ENCODE measurements at regions not wholly inside any gene's neighbourhood (a gene's known extent, or its start where the extent isn't known, plus 50 kb on each side); places are given as distances from the start of the nearest gene placed in this dataset.
"Not testable (repeated sequence)": the region's sequence is repeated elsewhere in the genome, so short reads cannot be mapped to it uniquely, and the experiment has no call there.

DNA sequence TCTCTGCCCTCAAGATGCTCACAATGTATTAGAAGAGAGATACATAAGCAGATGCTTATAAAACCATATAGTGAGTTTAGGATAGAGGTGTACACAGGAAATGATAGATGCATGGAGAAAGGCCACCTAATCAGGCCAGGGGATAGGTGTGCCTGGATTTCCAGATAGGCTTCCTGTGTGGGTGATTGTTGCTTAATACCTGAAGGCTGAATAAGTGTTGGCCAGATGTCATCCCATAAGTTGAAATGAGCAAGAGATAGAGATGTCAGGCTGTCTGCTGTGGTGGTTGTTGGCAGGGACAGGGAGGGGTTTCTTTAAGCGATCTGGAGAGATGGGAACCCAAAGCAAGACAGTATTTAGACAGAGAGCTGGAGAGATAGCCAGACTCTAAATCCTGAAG lies 109.8 kb upstream of the SGK1 start:
- DNase-seq (ENCODE audit: low read depth, low spot score), result no peak
- H3K27ac ChIP-seq, result peak overlapping the region; percentile 38

DNA sequence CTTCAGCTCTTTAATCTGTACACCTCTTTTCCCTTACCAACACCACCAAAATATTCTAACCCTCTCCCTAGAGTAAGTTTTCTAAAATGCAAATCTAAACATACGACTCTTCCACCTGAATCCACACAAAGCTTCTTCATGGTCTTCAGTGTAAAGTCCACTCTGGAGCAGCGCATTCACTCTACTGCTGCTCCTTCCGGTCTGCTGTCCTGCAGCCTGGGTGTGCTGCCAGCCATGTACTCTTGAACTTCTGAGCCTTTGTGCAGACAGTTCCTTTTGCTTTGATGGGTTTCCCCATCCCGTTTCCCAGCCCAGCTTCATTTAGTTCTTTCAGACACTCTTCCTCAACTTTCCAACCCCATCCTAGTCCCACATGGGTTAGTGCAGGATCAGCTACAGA lies 108.7 kb upstream of the SGK1 start:
- no peak overlapping the region for H3K27ac ChIP-seq
- no peak for DNase-seq (ENCODE audit: low read depth, low spot score)

DNA sequence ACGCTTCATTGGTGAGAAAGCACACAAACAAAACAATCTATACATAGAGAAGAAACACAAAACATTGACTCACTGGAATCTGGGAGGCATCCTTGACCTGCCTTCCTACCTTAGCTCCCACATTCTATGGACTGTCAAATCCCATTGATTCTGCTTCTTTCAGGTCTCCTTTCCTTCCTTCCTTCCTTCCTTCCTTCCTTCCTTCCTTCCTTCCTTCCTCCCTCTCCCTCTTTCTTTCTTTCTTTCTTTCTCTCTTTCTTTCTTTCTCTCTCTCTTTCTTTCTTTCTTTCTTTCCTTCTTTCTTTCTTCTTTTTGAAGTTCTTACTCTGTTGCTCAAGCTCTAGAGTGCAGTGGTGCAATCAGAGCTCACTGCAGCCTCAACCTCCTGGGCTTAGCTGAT lies 108.0 kb upstream of the SGK1 start:
- peak overlapping the region; percentile 92 for H3K27ac ChIP-seq
- not testable (repeated sequence) for DNase-seq (ENCODE audit: low read depth, low spot score)

DNA sequence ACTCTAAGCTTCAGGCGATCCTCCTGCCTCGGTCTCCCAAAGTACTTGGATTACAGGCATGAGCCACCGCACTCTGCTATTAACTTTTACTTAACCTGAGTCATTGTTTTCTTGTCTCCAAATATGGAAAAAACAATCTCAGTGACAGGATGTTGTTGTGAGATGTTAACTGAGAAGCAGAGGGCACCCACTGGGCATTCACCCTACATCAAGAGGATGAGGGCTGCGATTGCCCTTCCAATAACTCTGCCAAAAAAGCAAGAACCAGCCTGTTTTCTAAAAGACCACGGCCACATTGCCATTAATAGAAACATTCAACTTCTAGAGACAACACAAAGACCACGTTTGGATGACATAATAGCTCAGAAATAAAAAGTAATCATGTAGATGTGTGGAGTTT lies 107.6 kb upstream of the SGK1 start:
- DNase-seq (ENCODE audit: low read depth, low spot score), result no peak
- peak overlapping the region; percentile 92 for H3K27ac ChIP-seq

DNA sequence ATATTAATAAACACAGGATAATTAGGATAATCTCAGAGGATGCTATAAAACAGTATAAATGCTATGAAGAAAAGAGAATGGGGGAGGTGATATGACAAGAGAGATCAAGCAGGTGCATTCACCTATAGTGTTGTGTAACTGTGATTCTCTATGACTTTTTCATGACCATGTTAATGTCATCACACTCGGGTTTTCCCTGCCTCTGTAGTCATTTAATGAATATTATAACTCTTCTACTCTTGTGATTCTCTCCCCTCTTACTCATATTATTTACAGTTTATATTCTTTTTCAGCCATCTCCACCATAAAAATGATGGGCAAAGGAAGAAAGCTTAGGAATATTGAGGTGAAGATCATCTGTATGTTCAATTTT lies 106.9 kb upstream of the SGK1 start:
- peak overlapping the region; percentile 92 for H3K27ac ChIP-seq
- DNase-seq (ENCODE audit: low read depth, low spot score), result no peak

DNA sequence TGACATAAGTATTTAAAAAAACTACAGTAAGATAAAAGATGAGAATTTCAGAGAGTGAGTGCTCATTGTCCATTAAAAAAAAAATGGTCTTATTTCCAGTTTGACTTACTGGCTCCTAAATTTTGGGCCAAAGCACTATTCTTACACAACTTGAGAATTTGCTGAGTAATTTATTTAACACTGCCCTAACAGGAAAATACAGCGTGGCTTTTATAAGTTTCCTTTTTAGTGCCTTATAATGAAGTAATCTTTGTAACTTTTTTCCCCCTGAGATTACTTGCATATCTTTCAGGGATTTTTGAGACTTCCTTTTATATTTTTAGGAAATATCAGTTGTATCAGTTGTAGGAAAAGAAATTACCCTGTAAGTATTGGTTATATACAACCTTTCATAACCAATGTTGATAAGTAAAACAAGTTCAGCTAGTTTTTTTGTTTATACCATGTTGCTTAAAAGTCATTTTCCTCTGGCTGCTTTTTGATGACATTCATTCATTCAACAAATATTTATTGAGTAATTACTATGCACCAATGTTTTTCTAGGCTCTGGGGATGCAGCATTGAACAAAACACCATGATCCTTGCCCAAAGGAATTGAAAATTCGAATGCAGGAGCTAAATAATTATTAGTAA lies 106.4 kb upstream of the SGK1 start:
- DNase-seq (ENCODE audit: low read depth, low spot score), result no peak
- peak overlapping the region; percentile 92 for H3K27ac ChIP-seq

DNA sequence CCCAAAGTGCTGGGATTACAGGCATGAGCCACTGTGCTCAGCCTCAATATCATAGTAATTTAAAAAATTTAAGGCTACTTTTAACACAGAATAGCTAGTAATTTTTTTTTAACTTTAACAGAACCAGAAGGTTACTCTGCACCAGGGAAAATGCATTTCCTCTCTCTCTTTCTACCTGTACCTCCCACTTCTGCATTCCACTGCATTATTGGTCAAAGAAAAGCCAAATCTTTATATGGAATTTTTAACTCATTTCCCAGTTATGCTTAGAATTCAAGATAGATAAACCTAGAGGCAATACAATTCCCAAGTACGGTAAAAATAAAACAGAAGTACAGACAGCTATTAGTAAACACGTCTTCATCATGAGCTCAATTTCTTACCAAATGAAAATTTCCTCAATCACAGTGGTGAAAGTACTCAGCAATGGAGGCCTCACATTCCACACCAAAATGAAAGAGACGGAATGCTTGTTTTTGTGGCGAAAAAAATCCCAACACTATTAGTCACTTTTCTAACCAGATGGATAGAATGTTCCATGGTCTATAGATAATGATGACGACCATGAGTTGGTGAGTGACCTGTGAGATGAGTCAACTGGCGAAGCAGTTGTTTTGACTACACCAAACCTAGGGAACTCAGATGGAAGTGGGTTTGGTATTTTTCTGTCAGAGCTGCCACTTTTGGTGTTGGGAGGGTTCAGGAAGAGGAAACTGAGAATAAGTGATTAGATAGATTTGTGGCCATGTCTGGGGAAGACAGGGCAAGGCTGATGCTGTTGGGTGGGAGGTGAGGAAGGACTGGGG lies 104.7 kb upstream of the SGK1 start:
- peak; percentile 82 for DNase-seq (ENCODE audit: low read depth, low spot score)
- peak overlapping the region; percentile 92 for H3K27ac ChIP-seq

DNA sequence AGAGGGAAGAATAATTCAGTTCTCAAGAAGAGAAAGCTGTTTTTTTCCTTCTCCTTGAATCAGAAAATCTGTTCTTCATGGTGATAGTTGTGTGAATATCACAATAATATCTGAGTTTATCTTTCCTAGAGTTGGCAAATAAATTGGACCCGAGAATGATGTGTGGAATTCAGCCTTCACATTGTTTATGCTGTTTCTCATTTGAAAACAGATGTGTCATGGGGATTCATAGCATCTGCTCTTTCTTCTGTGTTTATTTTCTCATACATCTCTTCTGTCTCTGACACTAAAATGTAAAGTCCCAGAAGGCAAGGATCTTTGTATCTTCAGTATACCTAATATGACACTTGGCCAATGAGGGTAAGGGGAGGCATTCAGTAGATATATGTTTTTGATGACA lies 103.6 kb upstream of the SGK1 start:
- peak overlapping the region; percentile 92 for H3K27ac ChIP-seq
- DNase-seq (ENCODE audit: low read depth, low spot score), result no peak

DNA sequence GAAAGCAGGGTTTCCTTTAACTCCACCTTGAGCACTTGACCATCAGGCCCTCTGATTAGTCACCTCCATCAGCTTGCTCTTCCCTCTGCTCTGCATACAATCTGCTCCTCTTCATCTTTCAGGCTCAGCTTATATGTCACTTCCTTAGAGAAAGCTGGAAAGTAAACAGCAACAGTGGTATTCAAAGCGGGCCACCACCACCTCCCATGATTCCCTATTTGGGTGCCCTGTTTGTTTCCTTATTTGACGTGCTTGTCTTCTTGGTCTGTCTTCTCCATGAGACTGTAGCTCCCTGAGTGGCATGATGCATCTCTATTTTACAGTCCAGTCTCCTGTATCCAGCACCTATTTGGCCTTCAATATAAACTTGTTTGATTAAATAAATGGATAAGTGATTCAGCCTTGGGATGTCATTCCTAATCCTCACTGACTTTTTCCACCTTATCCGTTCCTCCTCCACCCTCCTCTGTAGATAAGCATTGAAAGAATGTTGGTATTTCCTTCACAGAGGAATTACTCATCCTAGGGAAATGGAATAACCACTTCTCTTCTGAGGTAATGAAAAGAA lies 102.8 kb upstream of the SGK1 start:
- peak overlapping the region; percentile 92 for H3K27ac ChIP-seq
- no peak for DNase-seq (ENCODE audit: low read depth, low spot score)

DNA sequence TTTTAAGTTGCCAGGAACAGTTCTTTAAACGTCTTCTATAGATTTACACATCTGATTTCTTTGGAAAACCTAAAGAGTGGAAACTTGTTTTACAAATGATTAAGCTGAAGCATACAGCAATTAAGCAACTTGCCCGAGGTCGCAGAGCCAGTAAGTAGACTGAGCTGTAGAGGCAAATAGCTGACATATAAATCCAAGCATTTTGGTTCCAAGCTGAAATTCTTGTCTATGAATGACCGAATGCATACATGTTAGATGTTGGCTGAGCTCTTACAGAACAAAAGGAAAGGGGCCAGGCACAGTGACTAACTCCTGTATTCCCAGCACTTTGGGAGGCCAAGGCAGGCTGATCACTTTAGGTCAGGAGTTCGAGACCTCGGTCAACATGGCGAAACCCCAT lies 101.8 kb upstream of the SGK1 start:
- DNase-seq (ENCODE audit: low read depth, low spot score), result no peak

DNA sequence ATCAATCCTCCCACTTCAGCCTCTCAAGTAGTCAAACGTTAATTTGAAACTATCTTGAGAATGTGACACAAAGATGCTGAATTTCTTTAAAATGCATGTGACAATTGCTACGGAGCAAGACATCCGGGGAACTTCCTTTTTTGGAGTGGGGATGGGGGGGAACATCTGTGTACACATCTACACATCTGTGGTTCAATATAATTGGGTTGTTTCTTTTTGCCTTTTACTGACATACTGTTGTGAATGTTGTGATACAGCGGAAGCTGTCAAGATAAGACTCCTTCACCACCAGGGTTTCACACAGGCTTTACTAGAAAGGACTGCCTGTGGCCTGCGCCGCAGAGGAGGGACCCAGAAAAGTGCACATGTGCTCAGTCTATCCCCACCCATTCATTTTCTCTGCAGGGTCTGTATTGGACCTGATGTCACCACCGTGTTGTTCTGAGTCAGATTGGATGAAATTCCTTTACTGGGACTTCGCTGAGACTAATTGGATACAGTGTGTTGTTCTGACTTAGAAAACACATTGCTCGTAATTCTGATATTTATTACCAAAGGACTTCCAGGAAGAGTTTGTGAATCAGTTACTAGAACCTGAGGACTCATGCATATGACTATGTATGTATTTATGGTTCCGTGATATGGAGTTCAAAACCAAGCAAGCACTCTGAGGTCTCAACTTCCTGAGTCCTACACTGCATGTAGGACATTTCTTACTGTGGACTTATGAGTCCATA lies 98.7 kb upstream of the SGK1 start:
- no peak overlapping the region for H3K27ac ChIP-seq
- no peak for DNase-seq (ENCODE audit: low read depth, low spot score)

More for the DNA sequence above, 101.8 kb upstream of the SGK1 start:
- peak overlapping the region; percentile 92 for H3K27ac ChIP-seq

DNA sequence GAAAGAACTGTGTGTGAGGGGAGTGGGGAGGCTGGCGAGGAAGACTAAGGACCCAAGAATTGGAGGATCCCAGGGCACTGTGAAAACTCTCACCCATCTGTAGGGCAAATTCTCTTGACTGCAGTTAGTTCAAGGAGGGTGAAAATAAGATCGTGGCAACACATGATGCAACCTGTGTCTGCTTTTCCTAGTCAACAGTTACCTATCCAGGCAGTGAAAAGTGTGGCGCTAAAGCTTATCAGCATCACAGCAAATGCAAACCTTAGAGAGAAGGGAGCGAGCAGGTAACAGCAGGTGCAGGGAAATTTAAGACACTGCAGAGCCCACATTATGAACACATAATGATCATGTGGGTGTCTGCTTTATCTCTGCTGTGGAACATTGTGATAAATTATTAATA lies 97.7 kb upstream of the SGK1 start:
- no peak for DNase-seq (ENCODE audit: low read depth, low spot score)
- no peak overlapping the region for H3K27ac ChIP-seq

DNA sequence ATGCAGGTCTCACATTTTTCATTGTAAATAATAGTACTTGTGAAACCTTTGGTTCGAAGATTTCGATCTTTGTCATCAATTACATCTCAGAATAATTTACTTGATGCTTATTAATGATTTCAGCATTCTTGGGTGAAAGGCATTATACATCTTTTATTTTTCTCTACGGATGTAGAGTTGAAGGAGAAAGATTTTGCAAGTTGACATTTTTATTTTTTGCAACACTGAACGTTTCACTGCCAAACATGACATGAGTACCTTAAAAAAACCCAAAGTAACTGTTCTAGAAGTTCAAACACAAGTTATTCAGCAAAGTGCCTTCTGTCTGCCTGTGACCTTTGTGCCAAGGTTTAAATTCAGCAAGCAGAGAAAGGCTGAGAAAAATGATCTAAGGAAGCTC lies 97.3 kb upstream of the SGK1 start:
- H3K27ac ChIP-seq, result no peak overlapping the region

DNA sequence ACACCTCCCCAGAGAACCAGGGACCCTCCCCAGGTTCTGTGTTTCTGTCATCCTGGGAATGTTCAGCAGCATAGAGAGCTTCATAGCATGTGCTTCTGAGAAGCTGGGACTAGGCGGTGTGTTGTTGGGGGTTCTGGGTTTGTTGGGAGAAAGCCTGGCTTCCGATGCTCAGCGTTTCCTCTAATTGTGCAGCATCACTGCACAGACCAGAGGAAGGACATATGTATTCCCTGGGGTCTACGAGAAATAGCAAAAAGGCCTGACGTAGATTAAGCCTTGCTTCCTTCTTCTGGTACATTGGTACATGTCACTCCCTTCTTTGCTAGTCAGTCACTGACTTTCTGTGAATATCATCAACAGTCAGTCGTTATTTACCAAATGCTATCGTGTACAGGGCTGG lies 96.9 kb upstream of the SGK1 start:
- DNase-seq (ENCODE audit: low read depth, low spot score), result no peak
- H3K27ac ChIP-seq, result no peak overlapping the region

More for the DNA sequence above, 97.3 kb upstream of the SGK1 start:
- no peak for DNase-seq (ENCODE audit: low read depth, low spot score)

DNA sequence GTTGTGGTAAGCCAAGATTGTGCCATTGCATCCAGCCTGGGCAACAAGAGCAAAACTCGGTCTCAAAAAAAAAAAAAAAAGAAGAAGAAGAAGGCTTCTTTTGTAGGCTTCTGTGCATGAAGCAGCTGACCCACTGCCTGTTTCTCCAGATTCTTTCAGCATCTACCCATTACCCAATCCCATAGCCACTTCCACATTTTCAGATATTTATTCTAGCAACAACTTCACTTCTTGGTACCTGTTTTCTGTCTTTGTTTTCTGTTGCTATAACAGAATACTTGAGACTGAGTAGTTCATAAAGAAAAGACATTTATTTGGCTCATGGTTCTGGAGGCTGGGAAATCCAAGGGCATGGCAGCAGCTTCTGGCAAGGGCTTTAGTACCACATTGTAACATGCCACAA lies 95.3 kb upstream of the SGK1 start:
- no peak for DNase-seq (ENCODE audit: low read depth, low spot score)
- H3K27ac ChIP-seq, result no peak overlapping the region

DNA sequence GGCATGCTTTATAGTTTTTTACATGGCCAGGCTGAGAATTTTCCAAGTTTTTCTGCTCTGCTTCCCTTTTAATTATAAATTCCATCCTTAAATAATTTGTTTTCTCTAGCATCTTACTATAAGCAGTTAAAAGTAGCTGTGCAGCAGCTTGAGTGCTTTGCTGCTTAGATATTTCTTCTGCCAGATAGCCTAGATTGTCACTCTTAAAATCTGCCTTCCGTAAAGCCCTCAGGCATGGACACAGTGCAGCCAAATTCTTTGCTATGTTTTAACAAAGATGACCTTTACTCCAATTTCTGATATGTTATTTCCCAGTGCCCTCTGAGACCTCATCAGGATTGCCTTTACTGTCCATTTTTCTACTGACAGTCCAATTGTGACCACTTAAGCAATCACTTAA lies 92.6 kb upstream of the SGK1 start:
- DNase-seq (ENCODE audit: low read depth, low spot score), result no peak
- H3K27ac ChIP-seq, result no peak overlapping the region

DNA sequence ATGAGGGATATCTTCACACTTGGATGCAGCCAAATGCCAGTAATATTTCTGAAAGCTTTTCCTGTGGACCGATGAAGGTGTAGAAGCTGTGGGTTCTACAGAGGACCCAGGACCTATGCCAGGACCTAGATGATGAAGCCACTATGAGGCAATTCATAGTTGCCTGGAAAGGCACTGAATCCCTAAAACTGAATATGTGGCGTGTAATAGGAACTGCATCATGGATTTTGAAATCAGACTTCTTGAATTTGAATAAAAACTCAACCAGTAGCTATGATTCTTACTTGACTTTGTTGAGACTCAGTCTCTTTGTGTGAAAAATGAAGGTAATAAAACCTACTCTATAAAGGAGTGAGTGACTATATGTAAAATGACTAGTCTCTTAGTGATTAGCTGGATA lies 89.9 kb upstream of the SGK1 start:
- H3K27ac ChIP-seq, result no peak overlapping the region
- no peak for DNase-seq (ENCODE audit: low read depth, low spot score)

DNA sequence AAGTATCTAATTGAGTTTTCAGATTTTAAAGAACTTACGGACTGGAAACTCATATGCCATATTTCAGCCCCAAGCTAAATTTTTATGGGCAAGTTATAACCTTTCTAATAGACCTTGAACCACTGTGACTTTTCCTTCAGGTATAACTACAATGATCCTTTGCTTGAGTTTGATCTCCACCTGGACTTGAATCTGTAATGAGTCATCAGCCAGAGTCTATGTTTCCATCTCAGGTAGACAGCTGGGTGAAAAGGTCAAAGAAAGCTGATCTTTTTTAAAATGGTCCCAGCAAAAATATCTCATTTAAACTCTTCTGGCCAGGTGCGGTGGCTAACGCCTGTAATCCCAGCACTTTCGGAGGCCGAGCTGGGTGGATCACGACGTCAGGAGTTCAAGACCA lies 88.4 kb upstream of the SGK1 start:
- no peak overlapping the region for H3K27ac ChIP-seq
- DNase-seq (ENCODE audit: low read depth, low spot score), result no peak

DNA sequence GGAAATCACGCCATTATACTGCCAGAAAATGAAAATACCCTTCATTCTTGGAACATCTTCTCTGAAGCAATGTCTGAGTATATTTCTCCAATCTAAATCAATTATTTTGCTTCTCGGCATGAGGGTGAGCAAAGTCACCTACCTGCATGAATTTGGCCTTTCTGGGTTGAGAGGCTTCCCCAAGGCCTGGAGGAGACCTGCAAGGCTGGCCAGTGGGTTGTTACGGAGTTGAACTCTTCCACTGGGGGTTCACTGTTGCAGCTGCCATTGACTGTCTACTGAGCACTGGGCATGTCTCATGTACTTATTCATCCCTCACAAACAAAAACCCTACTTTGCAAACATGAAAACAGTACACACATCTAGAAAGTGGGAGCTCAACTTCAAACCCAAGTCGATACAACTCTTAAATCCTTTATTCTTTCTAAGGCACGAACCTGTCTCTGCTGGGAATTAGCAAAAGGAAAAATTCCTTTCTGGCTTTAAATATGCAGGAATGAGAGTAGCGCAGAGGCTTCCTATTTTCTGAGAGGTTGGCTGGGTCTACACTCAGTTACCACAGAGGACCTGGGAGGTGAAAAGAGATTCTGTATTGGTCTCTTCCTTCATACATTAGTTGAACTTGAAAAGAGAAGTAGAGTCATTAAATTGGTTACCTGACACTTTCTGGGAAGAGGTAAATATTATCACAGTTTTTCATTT lies 87.6 kb upstream of the SGK1 start:
- DNase-seq (ENCODE audit: low read depth, low spot score), result no peak
- no peak overlapping the region for H3K27ac ChIP-seq

DNA sequence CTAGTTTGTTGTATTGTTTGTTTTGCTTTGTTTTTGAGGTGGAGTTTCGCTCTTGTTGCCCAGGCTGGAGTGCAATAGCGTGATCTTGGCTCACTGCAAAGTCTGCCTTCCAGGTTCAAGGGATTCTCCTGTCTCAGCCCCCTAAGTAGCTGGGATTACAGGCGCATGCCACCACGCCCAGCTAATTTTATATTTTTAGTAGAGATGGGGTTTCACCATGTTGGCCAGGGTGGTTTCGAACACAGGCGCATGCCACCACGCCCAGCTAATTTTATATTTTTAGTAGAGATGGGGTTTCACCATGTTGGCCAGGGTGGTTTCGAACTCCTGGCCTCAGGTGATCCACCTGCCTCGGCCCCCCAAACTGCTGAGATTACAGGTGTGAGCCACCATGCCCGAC lies 85.4 kb upstream of the SGK1 start:
- DNase-seq (ENCODE audit: low read depth, low spot score); H3K27ac ChIP-seq: not testable (repeated sequence)

Data from epithelial cell of prostate (primary cell).